ENCODE measurements at regions not wholly inside any gene's neighbourhood (a gene's known extent, or its start where the extent isn't known, plus 50 kb on each side); places are given as distances from the start of the nearest gene placed in this dataset.
A peak's percentile ranks its signal among the peaks of the same experiment; 100 is the strongest.

GRCh38 chr6:104531646-104532045 is 328.1 kb downstream of the HACE1 start:
- TF ChIP-seq, protein P1, sequence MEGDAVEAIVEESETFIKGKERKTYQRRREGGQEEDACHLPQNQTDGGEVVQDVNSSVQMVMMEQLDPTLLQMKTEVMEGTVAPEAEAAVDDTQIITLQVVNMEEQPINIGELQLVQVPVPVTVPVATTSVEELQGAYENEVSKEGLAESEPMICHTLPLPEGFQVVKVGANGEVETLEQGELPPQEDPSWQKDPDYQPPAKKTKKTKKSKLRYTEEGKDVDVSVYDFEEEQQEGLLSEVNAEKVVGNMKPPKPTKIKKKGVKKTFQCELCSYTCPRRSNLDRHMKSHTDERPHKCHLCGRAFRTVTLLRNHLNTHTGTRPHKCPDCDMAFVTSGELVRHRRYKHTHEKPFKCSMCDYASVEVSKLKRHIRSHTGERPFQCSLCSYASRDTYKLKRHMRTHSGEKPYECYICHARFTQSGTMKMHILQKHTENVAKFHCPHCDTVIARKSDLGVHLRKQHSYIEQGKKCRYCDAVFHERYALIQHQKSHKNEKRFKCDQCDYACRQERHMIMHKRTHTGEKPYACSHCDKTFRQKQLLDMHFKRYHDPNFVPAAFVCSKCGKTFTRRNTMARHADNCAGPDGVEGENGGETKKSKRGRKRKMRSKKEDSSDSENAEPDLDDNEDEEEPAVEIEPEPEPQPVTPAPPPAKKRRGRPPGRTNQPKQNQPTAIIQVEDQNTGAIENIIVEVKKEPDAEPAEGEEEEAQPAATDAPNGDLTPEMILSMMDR (IDR thresholded peaks at IDR 0.05; ENCODE audit: insufficient read depth, missing control alignments), result no peak
- FAIRE-seq (no peak), DNase-seq (ENCODE audit: insufficient read length, low spot score) (no peak)

DNA sequence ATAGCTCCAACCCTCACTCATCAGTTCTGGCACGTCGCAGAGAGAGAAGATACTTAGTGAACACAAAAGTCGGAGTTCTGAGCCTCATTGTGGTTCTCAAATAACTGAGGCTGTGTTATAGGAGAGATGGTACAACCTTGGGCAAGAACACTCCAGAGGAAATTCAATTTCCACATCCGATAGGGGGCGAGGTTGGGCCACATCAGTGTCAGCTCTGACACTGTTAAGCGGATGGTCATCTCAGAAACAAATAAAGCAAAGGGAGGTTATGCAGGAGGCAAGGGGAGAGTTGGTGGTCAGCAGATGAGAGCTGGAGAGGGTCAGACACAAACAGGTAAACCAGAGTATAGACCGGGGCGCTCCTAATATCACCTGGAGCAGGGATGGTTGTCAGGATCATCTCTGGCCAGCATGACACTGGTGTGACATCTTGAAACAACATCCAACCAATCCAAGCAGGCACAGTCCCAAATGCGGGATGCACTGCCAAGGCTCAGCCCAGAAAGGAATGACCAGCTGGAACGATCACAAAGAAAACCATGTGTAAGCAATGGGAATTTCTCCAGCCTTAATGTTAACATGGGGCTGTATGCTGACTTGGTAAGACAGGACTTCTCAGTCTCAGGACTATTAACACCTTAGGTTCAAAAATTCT is 331.8 kb downstream of the HACE1 start:
- DNase-seq (ENCODE audit: insufficient read length, low spot score), result no peak
- TF ChIP-seq, protein P1 (IDR thresholded peaks at IDR 0.05; ENCODE audit: insufficient read depth, missing control alignments), result peak; percentile 36
- no peak for FAIRE-seq

GRCh38 chr6:104527311-104527710 is 332.4 kb downstream of the HACE1 start:
- TF ChIP-seq, protein P1 (IDR thresholded peaks at IDR 0.05; ENCODE audit: insufficient read depth, missing control alignments), result no peak
- FAIRE-seq, result no peak
- no peak for DNase-seq (ENCODE audit: insufficient read length, low spot score)

GRCh38 chr6:104526376-104526775 is 333.3 kb downstream of the HACE1 start:
- DNase-seq (ENCODE audit: insufficient read length, low spot score) (no peak), FAIRE-seq (no peak)
- TF ChIP-seq, protein P1 (IDR thresholded peaks at IDR 0.05; ENCODE audit: insufficient read depth, missing control alignments), result no peak

GRCh38 chr6:104525677-104526322 is 333.9 kb downstream of the HACE1 start:
- FAIRE-seq, result peak; percentile 80
- DNase-seq (ENCODE audit: insufficient read length, low spot score), result peak; percentile 13
- TF ChIP-seq, protein P1 (IDR thresholded peaks at IDR 0.05; ENCODE audit: insufficient read depth, missing control alignments), result peak; percentile 97

DNA sequence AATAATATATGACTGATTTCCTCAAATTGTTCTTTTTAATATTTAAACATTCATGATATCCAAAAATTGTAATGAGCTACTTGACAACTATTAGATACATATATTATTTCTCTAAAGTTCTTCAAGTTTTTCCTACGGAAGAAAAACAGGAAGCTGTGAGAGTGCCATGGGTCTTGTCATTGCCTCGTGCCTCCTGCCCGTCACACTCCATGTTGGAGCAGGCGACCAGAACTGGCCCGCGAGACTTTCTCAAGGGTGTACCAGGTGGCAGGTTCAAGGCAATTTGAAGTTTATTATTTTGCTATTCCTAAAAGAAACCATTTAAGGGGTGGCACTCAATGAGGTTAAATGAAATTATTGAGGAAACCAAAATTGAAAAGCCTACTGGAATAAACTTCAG is 337.2 kb downstream of the HACE1 start:
- TF ChIP-seq, protein P1 (IDR thresholded peaks at IDR 0.05; ENCODE audit: insufficient read depth, missing control alignments), result no peak
- DNase-seq (ENCODE audit: insufficient read length, low spot score) (no peak), FAIRE-seq (no peak)

DNA sequence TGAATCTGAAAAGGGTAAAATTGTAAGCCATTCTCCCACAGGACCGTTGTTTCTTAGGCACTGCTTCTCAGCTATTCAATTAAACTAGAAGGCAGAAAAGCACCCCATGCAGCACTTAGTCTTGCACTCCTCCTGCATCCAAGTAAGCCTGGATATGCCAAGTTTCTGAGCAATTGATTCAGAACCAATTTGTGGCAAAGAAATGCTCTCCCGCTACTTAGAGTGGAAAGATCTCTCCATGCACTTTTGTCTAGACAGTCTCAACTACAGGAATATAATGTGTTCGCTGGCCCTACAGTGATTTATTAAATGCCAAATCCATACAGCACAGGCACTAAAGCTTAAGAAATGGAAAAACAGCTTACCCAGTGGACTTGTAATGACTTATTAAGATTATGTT is 338.5 kb downstream of the HACE1 start:
- TF ChIP-seq, protein P1 (IDR thresholded peaks at IDR 0.05; ENCODE audit: insufficient read depth, missing control alignments), result no peak
- FAIRE-seq (no peak), DNase-seq (ENCODE audit: insufficient read length, low spot score) (no peak)
